NCI-H1930 (cell line): ENCODE measurements at regions not wholly inside any gene's neighbourhood (a gene's known extent, or its start where the extent isn't known, plus 50 kb on each side); places are given as distances from the start of the nearest gene placed in this dataset.
"Not testable (repeated sequence)": the region's sequence is repeated elsewhere in the genome, so short reads cannot be mapped to it uniquely, and the experiment has no call there.

Source experiments
- DNase-seq, 2 experiments: peaks; one replicate each; lab custom pipeline; 2025; lab: John Stamatoyannopoulos, UW

- not testable (repeated sequence) for DNase-seq
Measured at GRCh38 chr13:111501596-111502535, 181.4 kb downstream of the TEX29 start.

DNA sequence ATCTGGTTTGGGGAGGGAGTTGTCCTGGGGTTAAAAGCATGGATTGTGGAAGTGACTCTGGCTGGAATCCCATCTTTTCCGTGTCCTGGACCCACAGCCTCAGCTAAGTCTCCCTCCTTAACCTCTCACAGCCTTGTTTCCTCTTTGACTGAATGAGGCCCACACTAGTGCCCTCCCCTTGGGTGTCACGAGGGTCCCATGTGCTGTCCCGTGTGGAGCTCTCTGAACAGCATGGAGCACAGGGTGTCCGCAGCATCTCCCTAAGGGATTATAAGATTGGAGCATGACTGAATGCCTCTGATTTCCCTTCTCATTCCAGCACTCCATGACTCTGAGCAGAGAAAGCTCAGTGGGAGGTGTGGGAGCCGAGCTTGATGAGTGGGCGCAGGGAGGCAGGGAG is 182.5 kb downstream of the TEX29 start:
- no peak for DNase-seq

- no peak for DNase-seq
Measured at GRCh38 chr13:111503376-111503775, 182.9 kb downstream of the TEX29 start.

DNA sequence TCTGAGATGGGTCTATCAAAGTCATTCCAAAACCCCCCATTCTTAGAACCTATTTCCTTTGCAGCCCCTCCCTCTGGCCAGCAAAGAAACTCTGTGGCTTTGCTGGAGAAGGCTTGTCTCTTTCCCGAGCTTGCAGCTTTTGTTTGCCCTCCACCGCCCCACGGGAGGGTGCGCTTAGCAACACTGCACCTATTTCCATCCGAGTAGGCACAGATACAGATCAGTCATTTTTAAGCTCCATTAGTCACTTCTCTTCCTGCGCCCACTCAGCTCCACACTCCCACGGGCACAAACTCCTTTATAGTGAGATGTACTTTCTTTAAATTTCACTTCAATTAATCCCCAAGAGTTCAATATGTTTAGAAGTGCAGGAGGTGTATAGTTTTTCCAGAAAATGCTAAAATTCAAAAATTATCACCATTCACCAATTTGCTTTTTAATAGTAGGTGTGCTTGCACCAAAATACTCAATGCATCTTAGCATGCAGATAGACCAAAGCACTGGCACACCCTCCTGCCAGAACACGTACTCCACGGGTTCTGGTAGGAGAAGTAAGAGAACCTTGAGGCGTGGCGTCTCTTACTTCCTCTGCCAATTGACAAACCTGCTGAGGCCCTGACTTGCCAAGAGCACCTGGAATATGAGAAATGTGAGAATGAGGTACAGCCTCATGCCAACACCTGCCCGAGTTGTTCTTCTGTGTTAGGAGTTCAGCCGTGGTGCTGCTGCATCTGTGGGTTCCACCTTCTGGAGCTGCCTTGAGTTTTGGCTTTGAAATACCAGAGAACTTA is 183.7 kb downstream of the TEX29 start:
- DNase-seq = no peak

- DNase-seq = no peak
Measured at GRCh38 chr13:111505175-111505777, 184.8 kb downstream of the TEX29 start.

DNA sequence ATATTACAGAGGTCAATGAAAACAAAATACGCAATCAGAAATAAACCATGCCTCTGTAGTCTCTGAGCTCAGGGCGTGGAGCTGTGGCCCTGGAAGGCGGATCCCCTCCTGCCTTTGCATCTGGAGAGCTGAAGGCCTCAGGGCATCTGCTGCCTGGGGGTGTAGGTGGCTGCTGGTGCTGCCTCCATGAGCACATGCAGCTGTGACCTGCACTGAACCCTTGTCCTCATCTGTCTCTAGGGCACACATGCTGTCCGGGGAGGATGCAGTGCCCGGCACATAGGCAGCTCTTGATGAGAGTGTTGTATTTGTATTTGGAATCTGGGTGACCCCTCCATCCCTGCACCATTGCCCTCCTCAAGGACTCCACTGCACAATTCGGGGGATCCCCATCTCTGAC is 185.7 kb downstream of the TEX29 start:
- DNase-seq = no peak

DNA sequence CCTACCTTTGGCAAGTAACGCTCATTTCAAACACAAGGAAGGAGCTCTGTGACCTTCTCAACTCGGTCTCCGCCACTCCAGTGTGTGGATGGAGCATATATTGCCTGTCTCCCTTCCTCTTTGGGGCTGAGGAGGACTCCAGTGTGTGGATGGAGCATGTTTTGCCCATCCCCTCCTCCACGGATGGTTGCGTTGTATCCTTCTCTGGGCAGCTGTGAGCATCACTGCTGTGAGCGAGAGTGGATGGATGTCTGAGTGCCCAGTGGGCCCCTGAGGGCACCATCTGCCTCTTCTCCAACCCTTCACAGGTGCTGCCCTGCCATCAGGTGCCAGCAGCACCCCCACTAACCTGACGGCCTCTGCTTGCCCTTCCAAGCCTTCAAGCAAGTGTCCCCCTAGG is 186.2 kb downstream of the TEX29 start:
- no peak for DNase-seq

GRCh38 chr13:111508164-111508870 is 187.9 kb downstream of the TEX29 start:
- DNase-seq = no peak

GRCh38 chr13:111508902-111509509 is 188.6 kb downstream of the TEX29 start:
- DNase-seq = no peak

- DNase-seq = no peak
Measured at GRCh38 chr13:111510502-111511218, 190.2 kb downstream of the TEX29 start.

- DNase-seq = no peak
Measured at GRCh38 chr13:111511219-111511732, 190.8 kb downstream of the TEX29 start.

DNA sequence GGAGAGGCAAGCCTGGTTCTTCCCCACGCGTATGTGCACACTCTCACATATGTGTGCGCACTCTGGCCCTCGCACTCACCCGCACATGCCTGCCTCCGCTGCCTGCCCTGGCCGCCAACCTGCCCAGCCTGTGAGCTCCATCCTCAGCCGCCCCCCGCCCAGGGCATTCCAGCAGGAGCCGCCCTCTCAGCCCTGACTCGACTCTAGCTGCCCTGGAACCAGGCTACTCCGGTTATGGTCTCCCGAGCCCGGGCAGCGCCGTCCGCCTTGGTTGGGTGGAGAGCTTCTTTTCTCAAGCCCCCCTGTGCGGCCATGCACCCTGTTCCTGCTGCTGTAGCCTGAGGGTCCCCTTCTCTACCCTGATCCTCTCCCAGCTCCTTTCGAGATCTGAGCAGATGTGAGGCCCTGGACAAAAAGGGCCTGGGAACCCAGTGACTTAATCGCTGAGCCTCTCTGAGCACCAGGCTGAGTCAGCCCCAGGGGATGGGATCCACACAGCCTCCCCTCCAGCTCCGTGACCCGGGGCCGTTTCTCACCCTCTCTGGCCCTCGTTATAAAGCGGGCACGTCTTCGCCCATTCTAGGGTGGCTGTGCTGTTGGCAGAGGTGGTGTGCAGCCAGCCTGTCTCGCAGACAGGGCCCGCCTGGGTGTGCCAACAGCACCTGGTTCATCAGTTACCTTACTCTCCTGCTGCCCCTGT is 191.5 kb downstream of the TEX29 start:
- no peak for DNase-seq

- no peak for DNase-seq
Measured at GRCh38 chr13:111512707-111513106, 192.3 kb downstream of the TEX29 start.

DNA sequence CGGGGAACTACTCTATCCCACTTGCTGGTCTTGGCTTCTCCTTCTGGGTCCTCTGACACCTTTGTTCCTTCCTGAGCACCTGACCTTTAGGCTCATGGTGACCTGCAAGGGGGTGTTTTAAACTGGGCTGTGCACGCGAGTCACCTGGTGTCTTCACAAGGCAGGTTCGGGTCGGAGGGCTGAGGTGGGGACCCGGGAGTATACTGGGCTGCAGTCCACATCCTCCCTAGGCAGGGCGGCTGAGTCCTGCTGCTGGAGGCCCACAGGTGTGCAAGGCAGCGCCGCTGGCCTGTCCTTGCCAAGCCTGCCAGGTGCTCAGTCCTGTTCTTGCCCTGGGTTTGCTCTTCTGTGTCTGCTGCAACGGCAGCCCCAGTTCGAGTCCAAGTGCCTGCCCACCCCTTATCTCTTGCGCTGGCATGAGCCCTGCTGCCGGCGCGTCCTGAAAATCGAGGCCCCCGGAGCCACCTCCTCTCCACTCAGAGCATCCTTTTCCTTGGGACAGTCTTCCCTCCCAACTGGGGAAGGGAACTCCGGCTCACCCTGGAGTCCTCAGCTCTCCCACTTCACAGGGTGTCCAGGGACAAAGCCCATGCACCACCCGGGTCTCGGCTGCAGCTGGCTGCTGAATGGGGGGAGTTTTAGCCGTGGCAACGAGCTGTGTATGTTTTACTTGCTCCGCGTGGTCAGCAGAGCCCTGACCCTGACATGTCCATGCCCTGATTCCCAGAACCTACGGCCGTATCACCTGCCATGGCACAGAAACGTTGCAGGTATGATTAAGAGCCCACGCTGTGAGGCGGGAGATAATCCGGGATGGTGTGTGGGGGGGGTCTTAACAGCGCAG is 193.5 kb downstream of the TEX29 start:
- DNase-seq = no peak

- no peak for DNase-seq
Measured at GRCh38 chr13:111514610-111515306, 194.3 kb downstream of the TEX29 start.

GRCh38 chr13:111515307-111515617 is 194.8 kb downstream of the TEX29 start:
- DNase-seq = no peak

DNA sequence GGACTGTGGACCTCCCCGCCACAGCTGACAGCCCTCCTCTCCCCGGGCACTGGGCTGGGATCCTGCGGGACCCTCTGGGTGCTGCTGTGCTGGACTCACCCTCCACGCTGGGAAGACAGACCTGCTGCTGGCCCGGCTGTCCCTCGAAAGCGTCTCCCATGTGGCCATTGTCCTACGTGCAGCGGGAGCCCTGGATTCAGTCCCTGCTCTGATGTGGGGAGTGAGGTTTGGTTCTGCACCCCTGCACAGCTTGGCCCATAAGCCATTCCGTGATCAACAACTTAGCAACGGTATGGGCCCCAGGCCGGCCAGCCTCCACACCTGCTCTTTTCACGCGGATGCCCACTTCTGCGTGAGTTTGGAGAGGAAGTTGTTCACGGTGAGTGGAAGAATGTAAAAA is 195.2 kb downstream of the TEX29 start:
- DNase-seq = no peak
